GM10266 (cell line): ENCODE measurements at regions not wholly inside any gene's neighbourhood (a gene's known extent, or its start where the extent isn't known, plus 50 kb on each side); places are given as distances from the start of the nearest gene placed in this dataset.

Source experiments
- DNase-seq: peaks from one replicate; pipeline ENCODE4 v3.0.0; 2012; ENCODE audit errors: extremely low spot score
- TF ChIP-seq, protein P1 (sequence below): IDR thresholded peaks from 2 replicates; pipeline ENCODE4 v1.5.1; 2012; ENCODE audit warnings: mild to moderate bottlenecking, low read depth; ENCODE audit not compliant: control insufficient read depth, insufficient read depth; ENCODE audit errors: missing control alignments

DNA sequence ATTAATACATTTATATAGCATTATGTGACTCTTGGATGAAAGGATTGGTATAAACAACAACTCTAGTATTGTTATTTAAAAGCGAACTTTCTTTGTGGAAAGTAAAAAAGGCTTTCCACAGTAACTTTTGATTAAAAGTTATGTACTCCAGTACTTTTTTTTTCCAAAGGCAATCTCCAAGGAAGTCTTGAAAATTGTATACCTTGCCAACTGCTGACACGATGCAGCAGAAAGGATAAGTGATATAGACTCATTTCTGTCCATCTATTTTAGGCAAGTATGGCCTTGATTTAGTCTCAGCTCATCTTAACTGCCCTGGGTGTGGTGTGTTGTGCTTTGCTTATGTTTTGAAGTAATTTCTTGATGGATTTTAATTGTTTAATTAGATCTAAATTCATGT is 79.7 kb downstream of the OTOL1 start:
- TF ChIP-seq, protein P1, sequence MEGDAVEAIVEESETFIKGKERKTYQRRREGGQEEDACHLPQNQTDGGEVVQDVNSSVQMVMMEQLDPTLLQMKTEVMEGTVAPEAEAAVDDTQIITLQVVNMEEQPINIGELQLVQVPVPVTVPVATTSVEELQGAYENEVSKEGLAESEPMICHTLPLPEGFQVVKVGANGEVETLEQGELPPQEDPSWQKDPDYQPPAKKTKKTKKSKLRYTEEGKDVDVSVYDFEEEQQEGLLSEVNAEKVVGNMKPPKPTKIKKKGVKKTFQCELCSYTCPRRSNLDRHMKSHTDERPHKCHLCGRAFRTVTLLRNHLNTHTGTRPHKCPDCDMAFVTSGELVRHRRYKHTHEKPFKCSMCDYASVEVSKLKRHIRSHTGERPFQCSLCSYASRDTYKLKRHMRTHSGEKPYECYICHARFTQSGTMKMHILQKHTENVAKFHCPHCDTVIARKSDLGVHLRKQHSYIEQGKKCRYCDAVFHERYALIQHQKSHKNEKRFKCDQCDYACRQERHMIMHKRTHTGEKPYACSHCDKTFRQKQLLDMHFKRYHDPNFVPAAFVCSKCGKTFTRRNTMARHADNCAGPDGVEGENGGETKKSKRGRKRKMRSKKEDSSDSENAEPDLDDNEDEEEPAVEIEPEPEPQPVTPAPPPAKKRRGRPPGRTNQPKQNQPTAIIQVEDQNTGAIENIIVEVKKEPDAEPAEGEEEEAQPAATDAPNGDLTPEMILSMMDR = no peak
- DNase-seq = no peak

DNA sequence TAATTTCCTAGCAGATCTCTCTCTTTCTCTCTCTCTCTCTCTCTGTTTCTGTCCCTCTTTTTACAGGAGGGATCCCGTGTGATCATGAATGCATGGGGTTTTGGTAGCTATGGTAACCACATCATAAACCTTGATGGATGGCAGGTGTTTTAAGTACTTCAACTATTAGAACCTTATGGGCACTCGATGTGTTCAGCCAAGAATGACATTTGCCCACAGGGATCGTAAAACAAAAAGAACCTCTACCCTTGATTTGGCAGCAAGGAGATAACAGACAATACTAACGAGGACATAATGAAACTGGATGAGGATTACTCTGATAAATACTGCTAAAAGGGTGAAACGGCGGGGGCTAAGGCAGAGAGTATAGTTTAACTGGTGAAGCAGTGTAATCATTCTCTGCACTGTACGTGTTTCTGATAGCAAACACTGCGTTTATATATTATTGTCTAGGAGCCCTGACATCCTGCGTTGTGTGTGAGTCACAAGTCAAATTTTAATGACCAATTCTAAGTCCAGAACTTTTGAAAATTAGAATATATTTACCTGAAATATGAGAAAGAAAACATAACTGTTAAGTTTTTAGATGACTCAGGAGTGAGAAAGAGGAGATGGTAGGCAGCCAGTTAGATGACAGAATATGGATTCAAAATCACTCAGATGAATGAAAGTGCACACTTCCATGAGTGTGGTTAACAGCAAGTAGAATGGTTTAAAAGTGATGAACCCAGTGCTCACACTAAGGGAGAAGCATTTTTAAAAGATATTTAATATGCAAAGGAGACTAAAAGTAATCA is 80.3 kb downstream of the OTOL1 start:
- DNase-seq = no peak
- TF ChIP-seq, protein P1 = no peak

DNA sequence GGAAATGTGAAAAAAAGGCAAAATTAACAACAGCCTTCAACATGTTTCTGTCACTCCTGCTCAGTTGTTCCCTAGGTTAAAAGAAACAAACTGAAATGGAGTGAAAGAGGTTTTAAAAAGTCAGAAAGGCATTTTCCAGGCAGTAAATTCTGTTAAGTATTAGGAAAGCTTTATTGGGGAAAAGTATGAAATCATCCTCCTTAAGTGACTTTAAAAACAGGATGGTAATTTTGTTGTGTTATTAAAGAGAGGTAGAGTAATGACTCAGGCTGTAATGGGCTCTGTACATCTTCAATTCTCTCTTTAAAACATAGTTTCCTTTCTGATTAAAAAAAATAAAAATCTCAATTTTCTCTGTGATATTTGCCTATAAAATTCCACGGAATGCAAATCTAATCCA is 81.1 kb downstream of the OTOL1 start:
- TF ChIP-seq, protein P1 = no peak
- DNase-seq = no peak

DNA sequence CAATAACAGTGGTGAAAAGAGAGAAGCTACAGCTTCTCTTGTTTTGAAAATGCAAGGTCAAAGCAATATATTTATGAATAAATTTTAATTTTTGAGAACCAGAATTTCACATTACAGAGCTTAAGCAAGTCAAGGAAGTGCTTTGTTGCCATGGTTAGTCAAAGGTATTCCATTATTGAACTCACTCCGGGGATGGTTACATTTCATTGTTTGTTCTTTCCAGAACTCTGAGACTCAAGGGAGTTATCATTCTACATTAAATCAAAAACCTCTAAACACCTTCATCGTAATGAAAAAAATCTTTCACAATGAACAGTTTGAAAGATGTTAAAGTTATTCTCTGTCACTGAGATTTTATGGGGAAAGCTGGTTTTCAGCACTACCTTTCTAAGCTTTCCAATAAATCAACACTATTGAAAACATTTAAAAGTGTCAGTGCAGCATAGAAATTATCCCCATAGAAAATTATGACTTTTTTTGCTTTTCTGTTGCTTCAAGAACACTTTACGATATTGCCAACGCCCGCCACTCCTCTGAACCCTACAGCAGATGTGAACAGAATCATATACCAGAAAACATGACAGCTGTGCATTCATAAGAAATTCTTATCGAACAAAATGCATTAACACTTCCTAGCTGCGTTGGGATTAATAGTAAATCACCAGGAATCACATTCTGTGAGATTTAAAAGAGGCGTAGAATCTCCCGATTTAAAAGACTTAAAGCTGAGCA is 83.0 kb downstream of the OTOL1 start:
- no peak for DNase-seq
- TF ChIP-seq, protein P1 = no peak

DNA sequence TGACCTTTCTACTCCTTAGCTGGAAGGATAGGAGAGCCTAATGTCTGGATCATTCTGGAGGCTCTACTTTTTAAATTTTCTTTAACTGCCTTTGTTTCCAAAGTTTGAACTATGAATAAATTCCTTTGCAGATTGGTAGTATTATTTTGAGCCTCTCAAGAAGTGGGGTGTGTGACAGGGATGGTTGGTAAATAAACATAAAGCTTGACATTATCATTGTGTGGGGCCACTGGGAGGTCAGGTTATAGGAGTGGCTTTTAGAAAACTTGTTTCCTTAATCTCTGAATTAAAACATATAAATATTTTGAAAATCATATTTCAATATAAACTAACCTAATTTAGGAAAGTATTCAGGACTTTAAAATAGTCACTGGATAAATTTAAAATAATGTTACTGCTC is 89.3 kb downstream of the OTOL1 start:
- TF ChIP-seq, protein P1 = no peak
- no peak for DNase-seq

DNA sequence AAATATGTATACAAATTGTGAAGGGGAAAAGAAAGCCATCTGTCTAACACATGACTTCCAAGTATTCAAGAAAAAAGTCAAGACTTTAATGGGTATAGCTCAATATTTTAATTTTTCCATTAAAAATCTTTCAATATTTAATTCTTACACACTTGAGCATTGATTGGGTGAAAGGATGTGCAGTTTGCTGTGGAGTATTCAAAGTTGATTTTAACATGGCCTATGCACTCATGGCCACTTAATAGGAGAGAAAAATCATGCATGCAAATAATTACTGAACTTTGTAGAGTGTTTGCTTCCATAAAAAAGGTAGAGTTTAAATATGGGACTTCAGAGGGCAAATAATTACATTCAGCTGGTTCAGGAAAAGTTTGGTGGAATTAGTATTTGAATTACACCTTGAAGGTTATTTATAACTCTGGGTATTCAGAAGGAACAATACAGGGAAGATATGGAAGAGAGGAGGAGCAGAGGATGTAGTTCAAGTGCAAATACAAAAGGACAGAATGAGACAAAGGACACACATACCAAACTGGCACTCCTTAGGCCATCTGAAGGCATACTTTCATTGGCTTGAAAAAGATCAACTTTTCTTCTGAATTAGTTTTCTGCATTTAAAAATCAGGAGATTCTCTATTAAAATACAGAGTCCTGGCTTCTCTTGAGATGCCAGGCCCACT is 90.1 kb downstream of the OTOL1 start:
- DNase-seq = no peak
- TF ChIP-seq, protein P1 = no peak
